AG09319 (cell line): ENCODE measurements at regions not wholly inside any gene's neighbourhood (a gene's known extent, or its start where the extent isn't known, plus 50 kb on each side); places are given as distances from the start of the nearest gene placed in this dataset.

Experiments used
- DNase-seq: peaks from one replicate; pipeline ENCODE4 v3.0.0-alpha.2; 2010; ENCODE audit warnings: low read depth; ENCODE audit errors: extremely low read depth
- CTCF ChIP-seq: IDR thresholded peaks from 2 replicates; pipeline ENCODE4 v1.5.1; 2011; ENCODE audit warnings: low read depth, mild to moderate bottlenecking, inconsistent platforms, low read length, moderate library complexity

- DNase-seq = no peak
- TF ChIP-seq CTCF = no peak
These were observed 483.0 kb upstream of the AGTR1 start for GRCh38 chr3:148214705-148215104.

GRCh38 chr3:148217317-148217716, 480.4 kb upstream of the AGTR1 start:
- no peak for TF ChIP-seq CTCF
- no peak for DNase-seq

- no peak for DNase-seq
- TF ChIP-seq CTCF = no peak
These were observed 479.5 kb upstream of the AGTR1 start for GRCh38 chr3:148218222-148218621.

- no peak for TF ChIP-seq CTCF
- no peak for DNase-seq
These were observed 477.7 kb upstream of the AGTR1 start for GRCh38 chr3:148219999-148220398.

- no peak for TF ChIP-seq CTCF
- no peak for DNase-seq
These were observed 476.4 kb upstream of the AGTR1 start for GRCh38 chr3:148221303-148221702.

- TF ChIP-seq CTCF = no peak
- DNase-seq = no peak
These were observed 474.4 kb upstream of the AGTR1 start for GRCh38 chr3:148223266-148223665.

- DNase-seq = no peak
- TF ChIP-seq CTCF = no peak
These were observed 471.5 kb upstream of the AGTR1 start for GRCh38 chr3:148226246-148226645.

GRCh38 chr3:148227534-148227933, 470.2 kb upstream of the AGTR1 start:
- no peak for TF ChIP-seq CTCF

More at GRCh38 chr3:148227534-148227933, 470.2 kb upstream of the AGTR1 start:
- DNase-seq = no peak
